HCT116 (cell line): ENCODE measurements at regions not wholly inside any gene's neighbourhood (a gene's known extent, or its start where the extent isn't known, plus 50 kb on each side); places are given as distances from the start of the nearest gene placed in this dataset.

ENCODE experiments used
- ATAC-seq: fragments of 200-7000 bp; cut with Tn5 transposase; 2 replicates; pipeline ENCODE4 v1.9.1; 2020; ENCODE audit warnings: mild to moderate bottlenecking, moderate library complexity
- BruUV-seq: library from RNA; stranded (reverse); fragments of 400-500 nt; replicated peaks from 2 replicates; lab custom pipeline; 2021; lab: Mats Ljungman, UMichigan
- CTCF ChIA-PET: fragments of 300-600 bp; sonication (Branson Sonifier 250); formaldehyde crosslinking; loops from one replicate; lab custom pipeline; 2021; ENCODE audit warnings: antibody characterized with exemption; lab: Charles Lee
- POLR2A ChIA-PET: fragments of 300-600, 350-600 bp; sonication (Branson Sonifier 250); formaldehyde crosslinking; loops from one replicate; lab custom pipeline; 2021; ENCODE audit warnings: antibody characterized with exemption; lab: Charles Lee
- RAD21 ChIA-PET, 2 experiments: fragments of 300-600 bp; sonication (Branson Sonifier 250); formaldehyde crosslinking; loops; one replicate each; lab custom pipeline; 2023; ENCODE audit warnings: low total read pairs in 2 of 2; ENCODE audit not compliant: uncharacterized antibody in 2 of 2, unreplicated experiment in 2 of 2, low non-redundant PET in 1 of 2; lab: Charles Lee
- DNase-seq: peaks from one replicate; pipeline ENCODE4 v3.0.0-alpha.2; 2010; ENCODE audit warnings: low read depth, low spot score
- H2AFZ ChIP-seq: fragments of 200-600 bp; shearing (Covaris generic), sonication (generic); 2 replicates; pipeline ENCODE4 v1.6.1; 2017; ENCODE audit warnings: low read depth, mixed run types, mixed read lengths, antibody characterized with exemption, low read length; ENCODE audit not compliant: poor library complexity, severe bottlenecking
- H3K27ac ChIP-seq: 2 replicates; pipeline ENCODE4 v1.5.1; 2012; ENCODE audit warnings: low read depth, low read length
- H3K27me3 ChIP-seq: fragments of 200-600 bp; sonication (generic); 2 replicates; pipeline ENCODE4 v1.6.1; 2016; ENCODE audit warnings: mixed run types, low read length, mixed read lengths; ENCODE audit not compliant: insufficient read depth
- H3K36me3 ChIP-seq, 2 experiments: fragments of 200-500 bp in 1 of 2; fragments of 200-600 bp in 1 of 2; sonication (Bioruptor generic) in 1 of 2; sonication (generic) in 1 of 2; 2 replicates each; pipeline versions ENCODE4 v1.5.1 to v1.6.1; 2014 to 2016; ENCODE audit warnings: low read length in 2 of 2, inconsistent platforms in 1 of 2, mixed read lengths in 1 of 2, mixed run types in 1 of 2; ENCODE audit not compliant: insufficient read depth in 2 of 2, control insufficient read depth in 1 of 2
- H3K4me1 ChIP-seq, 2 experiments: fragments of 200-600 bp in 1 of 2; sonication (generic) in 1 of 2; 2 replicates each; pipeline versions ENCODE4 v1.5.1 to v1.6.1; 2012 to 2017; ENCODE audit warnings: low read length in 2 of 2, inconsistent platforms in 1 of 2, mild to moderate bottlenecking in 1 of 2, mixed read lengths in 1 of 2, mixed run types in 1 of 2, moderate library complexity in 1 of 2; ENCODE audit not compliant: insufficient read depth in 2 of 2, control insufficient read depth in 1 of 2
- H3K4me2 ChIP-seq: fragments of 200-600 bp; sonication (generic); 2 replicates; pipeline ENCODE4 v1.6.1; 2017; ENCODE audit warnings: mixed run types, low read length, mixed read lengths
- H3K4me3 ChIP-seq, 2 experiments: fragments of 200-600 bp in 1 of 2; sonication (generic) in 1 of 2; replicated peaks in 1 of 2; 2 replicates each; pipeline ENCODE4 v1.5.1; 2011 to 2016; ENCODE audit warnings: low read length in 2 of 2, control low read depth in 1 of 2, low read depth in 1 of 2, mild to moderate bottlenecking in 1 of 2, mixed read lengths in 1 of 2, mixed run types in 1 of 2
- H3K79me2 ChIP-seq: fragments of 200-600 bp; sonication (generic); 2 replicates; pipeline ENCODE4 v1.6.1; 2017; ENCODE audit warnings: mild to moderate bottlenecking, mixed run types, low read length, moderate library complexity, mixed read lengths; ENCODE audit not compliant: insufficient read depth
- H3K9ac ChIP-seq: fragments of 200-600 bp; sonication (generic); 2 replicates; pipeline ENCODE4 v1.6.1; 2016; ENCODE audit warnings: low read length, mixed read lengths
- H3K9me2 ChIP-seq: fragments of 200-600 bp; sonication (generic), shearing (Covaris generic); 2 replicates; pipeline ENCODE4 v1.6.1; 2017; ENCODE audit warnings: mixed run types, mild to moderate bottlenecking, moderate library complexity; ENCODE audit not compliant: insufficient read depth
- H3K9me3 ChIP-seq, 2 experiments: fragments of 200-500 bp in 1 of 2; fragments of 200-600 bp in 1 of 2; sonication (Bioruptor generic) in 1 of 2; sonication (generic) in 1 of 2; 2 replicates each; pipeline ENCODE4 v1.6.1; 2014 to 2017; ENCODE audit warnings: low read length in 2 of 2, mixed read lengths in 2 of 2, inconsistent platforms in 1 of 2, low read depth in 1 of 2, mild to moderate bottlenecking in 1 of 2, mixed run types in 1 of 2, moderate library complexity in 1 of 2; ENCODE audit not compliant: control insufficient read depth in 1 of 2, insufficient read depth in 1 of 2
- H4K20me1 ChIP-seq: fragments of 200-600 bp; sonication (generic), shearing (Covaris generic); 2 replicates; pipeline ENCODE4 v1.6.1; 2017; ENCODE audit warnings: mixed run types, mild to moderate bottlenecking, moderate library complexity; ENCODE audit not compliant: insufficient read depth
- CBX3 ChIP-seq: IDR thresholded peaks from 2 replicates; pipeline ENCODE4 v1.6.1; 2012; ENCODE audit warnings: low read depth
- CEBPB ChIP-seq: IDR thresholded peaks from 2 replicates; pipeline ENCODE4 v1.6.1; 2012; ENCODE audit warnings: low read depth
- ELF1 ChIP-seq: IDR thresholded peaks from 2 replicates; pipeline ENCODE4 v1.6.1; 2012; ENCODE audit warnings: low read depth, borderline replicate concordance
- EZH2 ChIP-seq: fragments of 200-600 bp; sonication (generic); IDR thresholded peaks from 2 replicates; pipeline ENCODE4 v1.6.1; 2017; ENCODE audit warnings: antibody characterized with exemption, mixed run types
- EZH2phosphoT487 ChIP-seq: fragments of 200-600 bp; IDR thresholded peaks from 2 replicates; pipeline ENCODE4 v1.6.1; 2018; ENCODE audit warnings: antibody characterized with exemption, borderline replicate concordance
- FOSL1 ChIP-seq: IDR thresholded peaks from 2 replicates; pipeline ENCODE4 v1.6.1; 2012; ENCODE audit warnings: low read depth
- JUND ChIP-seq: IDR thresholded peaks from 2 replicates; pipeline ENCODE4 v1.6.1; 2012
- POLR2A ChIP-seq: IDR thresholded peaks from 2 replicates; pipeline ENCODE4 v1.7.0; 2011; ENCODE audit warnings: borderline replicate concordance; ENCODE audit not compliant: insufficient read depth, insufficient read length; ENCODE audit errors: extremely low read depth
- POLR2AphosphoS5 ChIP-seq: IDR thresholded peaks from 2 replicates; pipeline ENCODE4 v1.6.1; 2011; ENCODE audit warnings: mild to moderate bottlenecking, low read depth, low read length, moderate library complexity
- RAD21 ChIP-seq: IDR thresholded peaks from 2 replicates; pipeline ENCODE4 v1.6.1; 2012; ENCODE audit warnings: low read depth, mild to moderate bottlenecking
- SIN3A ChIP-seq: IDR thresholded peaks from 2 replicates; pipeline ENCODE4 v1.6.1; 2012; ENCODE audit warnings: low read depth
- TCF7L2 ChIP-seq: IDR thresholded peaks from 2 replicates; pipeline ENCODE4 v1.7.0; 2011; ENCODE audit warnings: borderline replicate concordance, inconsistent platforms; ENCODE audit not compliant: insufficient read depth, insufficient read length; ENCODE audit errors: extremely low read depth
- YY1 ChIP-seq: IDR thresholded peaks from 2 replicates; pipeline ENCODE4 v1.6.1; 2011; ENCODE audit warnings: low read length, low read depth, moderate library complexity, mild to moderate bottlenecking; ENCODE audit not compliant: insufficient replicate concordance; ENCODE audit errors: extremely low read depth
- ZFX ChIP-seq: fragments of 450-650 bp; IDR thresholded peaks from 2 replicates; pipeline ENCODE4 v1.6.1; 2017
- ZNF274 ChIP-seq: fragments of 200-500 bp; sonication (Bioruptor generic); IDR thresholded peaks from 2 replicates; pipeline ENCODE4 v1.6.1; 2014; ENCODE audit warnings: mild to moderate bottlenecking, low read depth, low read length, inconsistent platforms
- intact Hi-C: fragments of 100-400 bp; cut with micrococcal nuclease; formaldehyde crosslinking; loops from 2 replicates; pipeline ENCODE4 v1.10.0; 2022
- TF ChIP-seq, protein P1 (sequence below): IDR thresholded peaks from 2 replicates; pipeline ENCODE4 v1.6.1; 2011; ENCODE audit warnings: mild to moderate bottlenecking, low read length, moderate library complexity; ENCODE audit not compliant: insufficient replicate concordance; ENCODE audit errors: extremely low read depth
- TF ChIP-seq, protein P2 (sequence below): IDR thresholded peaks from 2 replicates; pipeline ENCODE4 v1.6.1; 2012
- TF ChIP-seq, protein P3 (sequence below), 3 experiments: fragments of 200-600 bp in 1 of 3; sonication (generic) in 1 of 3; IDR thresholded peaks in 2 of 3; conservative IDR thresholded peaks in 1 of 3; 2 replicates each; pipeline ENCODE4 v1.5.1; 2012 to 2017; ENCODE audit warnings: low read depth in 2 of 3, low read length in 2 of 3, antibody characterized with exemption in 1 of 3, borderline replicate concordance in 1 of 3, control low read depth in 1 of 3, mild to moderate bottlenecking in 1 of 3, mixed read lengths in 1 of 3, mixed run types in 1 of 3, moderate library complexity in 1 of 3; ENCODE audit not compliant: insufficient read depth in 1 of 3
- TF ChIP-seq, protein P4 (sequence below): IDR thresholded peaks from 2 replicates; pipeline ENCODE4 v1.6.1; 2012; ENCODE audit warnings: low read depth

DNA sequence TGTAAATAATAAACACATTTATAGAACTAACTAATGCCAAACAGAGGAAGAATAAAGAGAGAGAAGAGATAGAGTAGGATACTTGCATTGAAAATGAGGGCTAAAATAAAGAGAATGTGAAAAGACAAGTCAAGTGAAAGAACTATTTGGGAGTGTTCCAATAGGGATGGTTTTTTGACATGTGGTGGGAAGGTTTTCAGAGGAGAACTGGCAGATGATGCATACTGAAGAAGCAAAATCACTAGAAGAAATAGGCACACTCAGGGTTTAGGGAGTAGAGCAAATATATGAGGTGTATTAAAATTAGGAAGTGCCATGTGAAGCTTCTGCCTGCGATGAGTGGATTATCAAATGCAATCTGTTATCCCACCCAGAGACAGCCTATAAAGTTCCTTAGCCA lies 744.8 kb downstream of the REEP3 start:
- no peaks in the 10 kb centered on the region for H3K79me2 ChIP-seq
- H3K36me3 ChIP-seq, result no peaks in the 10 kb centered on the region
- RAD21 ChIA-PET, result no interaction called here
- no peak overlapping the region for H3K4me2 ChIP-seq
- H3K9me3 ChIP-seq, result no peaks in the 10 kb centered on the region
- POLR2A ChIA-PET, result no interaction called here
- no peaks in the 10 kb centered on the region for H4K20me1 ChIP-seq
- intact Hi-C loops, result no loop called here
- H3K4me1 ChIP-seq, result no peaks in the 10 kb centered on the region
- DNase-seq (no peak), ATAC-seq (no peak)
- TF ChIP-seq YY1, result no peak
- TF ChIP-seq CBX3, result no peak
- TF ChIP-seq POLR2AphosphoS5, result no peak
- no peak for TF ChIP-seq CEBPB
- no peak for TF ChIP-seq ELF1
- TF ChIP-seq ZFX, result no peak
- TF ChIP-seq, protein P1, sequence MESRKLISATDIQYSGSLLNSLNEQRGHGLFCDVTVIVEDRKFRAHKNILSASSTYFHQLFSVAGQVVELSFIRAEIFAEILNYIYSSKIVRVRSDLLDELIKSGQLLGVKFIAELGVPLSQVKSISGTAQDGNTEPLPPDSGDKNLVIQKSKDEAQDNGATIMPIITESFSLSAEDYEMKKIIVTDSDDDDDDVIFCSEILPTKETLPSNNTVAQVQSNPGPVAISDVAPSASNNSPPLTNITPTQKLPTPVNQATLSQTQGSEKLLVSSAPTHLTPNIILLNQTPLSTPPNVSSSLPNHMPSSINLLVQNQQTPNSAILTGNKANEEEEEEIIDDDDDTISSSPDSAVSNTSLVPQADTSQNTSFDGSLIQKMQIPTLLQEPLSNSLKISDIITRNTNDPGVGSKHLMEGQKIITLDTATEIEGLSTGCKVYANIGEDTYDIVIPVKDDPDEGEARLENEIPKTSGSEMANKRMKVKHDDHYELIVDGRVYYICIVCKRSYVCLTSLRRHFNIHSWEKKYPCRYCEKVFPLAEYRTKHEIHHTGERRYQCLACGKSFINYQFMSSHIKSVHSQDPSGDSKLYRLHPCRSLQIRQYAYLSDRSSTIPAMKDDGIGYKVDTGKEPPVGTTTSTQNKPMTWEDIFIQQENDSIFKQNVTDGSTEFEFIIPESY, result no peak
- no peak for TF ChIP-seq POLR2A
- no peak for TF ChIP-seq EZH2phosphoT487
- TF ChIP-seq, protein P2, sequence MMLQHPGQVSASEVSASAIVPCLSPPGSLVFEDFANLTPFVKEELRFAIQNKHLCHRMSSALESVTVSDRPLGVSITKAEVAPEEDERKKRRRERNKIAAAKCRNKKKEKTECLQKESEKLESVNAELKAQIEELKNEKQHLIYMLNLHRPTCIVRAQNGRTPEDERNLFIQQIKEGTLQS, result no peak
- TF ChIP-seq SIN3A, result no peak
- no peak for TF ChIP-seq ZNF274
- TF ChIP-seq, protein P3, sequence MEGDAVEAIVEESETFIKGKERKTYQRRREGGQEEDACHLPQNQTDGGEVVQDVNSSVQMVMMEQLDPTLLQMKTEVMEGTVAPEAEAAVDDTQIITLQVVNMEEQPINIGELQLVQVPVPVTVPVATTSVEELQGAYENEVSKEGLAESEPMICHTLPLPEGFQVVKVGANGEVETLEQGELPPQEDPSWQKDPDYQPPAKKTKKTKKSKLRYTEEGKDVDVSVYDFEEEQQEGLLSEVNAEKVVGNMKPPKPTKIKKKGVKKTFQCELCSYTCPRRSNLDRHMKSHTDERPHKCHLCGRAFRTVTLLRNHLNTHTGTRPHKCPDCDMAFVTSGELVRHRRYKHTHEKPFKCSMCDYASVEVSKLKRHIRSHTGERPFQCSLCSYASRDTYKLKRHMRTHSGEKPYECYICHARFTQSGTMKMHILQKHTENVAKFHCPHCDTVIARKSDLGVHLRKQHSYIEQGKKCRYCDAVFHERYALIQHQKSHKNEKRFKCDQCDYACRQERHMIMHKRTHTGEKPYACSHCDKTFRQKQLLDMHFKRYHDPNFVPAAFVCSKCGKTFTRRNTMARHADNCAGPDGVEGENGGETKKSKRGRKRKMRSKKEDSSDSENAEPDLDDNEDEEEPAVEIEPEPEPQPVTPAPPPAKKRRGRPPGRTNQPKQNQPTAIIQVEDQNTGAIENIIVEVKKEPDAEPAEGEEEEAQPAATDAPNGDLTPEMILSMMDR (IDR thresholded peaks at IDR 0.05 in 2 of 3, conservative IDR thresholded peaks at IDR 0.05 in 1 of 3; ENCODE audit: borderline replicate concordance in 1 of 3, insufficient read depth in 1 of 3, low read depth in 2 of 3, low read length in 2 of 3), result no peak
- TF ChIP-seq RAD21, result no peak
- TF ChIP-seq FOSL1, result no peak
- no peak for TF ChIP-seq TCF7L2
- TF ChIP-seq, protein P4, sequence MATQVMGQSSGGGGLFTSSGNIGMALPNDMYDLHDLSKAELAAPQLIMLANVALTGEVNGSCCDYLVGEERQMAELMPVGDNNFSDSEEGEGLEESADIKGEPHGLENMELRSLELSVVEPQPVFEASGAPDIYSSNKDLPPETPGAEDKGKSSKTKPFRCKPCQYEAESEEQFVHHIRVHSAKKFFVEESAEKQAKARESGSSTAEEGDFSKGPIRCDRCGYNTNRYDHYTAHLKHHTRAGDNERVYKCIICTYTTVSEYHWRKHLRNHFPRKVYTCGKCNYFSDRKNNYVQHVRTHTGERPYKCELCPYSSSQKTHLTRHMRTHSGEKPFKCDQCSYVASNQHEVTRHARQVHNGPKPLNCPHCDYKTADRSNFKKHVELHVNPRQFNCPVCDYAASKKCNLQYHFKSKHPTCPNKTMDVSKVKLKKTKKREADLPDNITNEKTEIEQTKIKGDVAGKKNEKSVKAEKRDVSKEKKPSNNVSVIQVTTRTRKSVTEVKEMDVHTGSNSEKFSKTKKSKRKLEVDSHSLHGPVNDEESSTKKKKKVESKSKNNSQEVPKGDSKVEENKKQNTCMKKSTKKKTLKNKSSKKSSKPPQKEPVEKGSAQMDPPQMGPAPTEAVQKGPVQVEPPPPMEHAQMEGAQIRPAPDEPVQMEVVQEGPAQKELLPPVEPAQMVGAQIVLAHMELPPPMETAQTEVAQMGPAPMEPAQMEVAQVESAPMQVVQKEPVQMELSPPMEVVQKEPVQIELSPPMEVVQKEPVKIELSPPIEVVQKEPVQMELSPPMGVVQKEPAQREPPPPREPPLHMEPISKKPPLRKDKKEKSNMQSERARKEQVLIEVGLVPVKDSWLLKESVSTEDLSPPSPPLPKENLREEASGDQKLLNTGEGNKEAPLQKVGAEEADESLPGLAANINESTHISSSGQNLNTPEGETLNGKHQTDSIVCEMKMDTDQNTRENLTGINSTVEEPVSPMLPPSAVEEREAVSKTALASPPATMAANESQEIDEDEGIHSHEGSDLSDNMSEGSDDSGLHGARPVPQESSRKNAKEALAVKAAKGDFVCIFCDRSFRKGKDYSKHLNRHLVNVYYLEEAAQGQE, result no peak
- no peak for TF ChIP-seq EZH2
- no peak for TF ChIP-seq JUND
- no peaks in the 10 kb centered on the region for H3K9me2 ChIP-seq
- no peak overlapping the region for H3K9ac ChIP-seq
- H3K4me3 ChIP-seq, result no peak overlapping the region
- no peak overlapping the region for H3K27ac ChIP-seq
- CTCF ChIA-PET, result no interaction called here
- H3K27me3 ChIP-seq, result no peaks in the 10 kb centered on the region
- no peak overlapping the region for H2AFZ ChIP-seq
- no TSS peak for BruUV-seq
